RWPE1 (cell line): ENCODE measurements at regions not wholly inside any gene's neighbourhood (a gene's known extent, or its start where the extent isn't known, plus 50 kb on each side); places are given as distances from the start of the nearest gene placed in this dataset.

Experiments used
- CTCF ChIA-PET: fragments of 350-600 bp; sonication (Branson Sonifier 250); formaldehyde crosslinking; extraction: SDS; loops from one replicate; lab custom pipeline; 2021; lab: Yijun Ruan, JAX
- POLR2A ChIA-PET: fragments of 400-600 bp; formaldehyde crosslinking; extraction: SDS; loops from one replicate; lab custom pipeline; 2020; ENCODE audit warnings: antibody characterized with exemption; ENCODE audit not compliant: low non-redundant PET; lab: Yijun Ruan, JAX
- DNase-seq: peaks from one replicate; pipeline ENCODE4 v3.0.0; 2012; ENCODE audit warnings: low spot score
- H3K27ac ChIP-seq: fragments of 450-650 bp; 2 replicates; pipeline ENCODE4 v1.5.1; 2017
- TF ChIP-seq, protein P1 (sequence below): fragments of 450-650 bp; conservative IDR thresholded peaks from 2 replicates; pipeline ENCODE4 v1.5.1; 2017; ENCODE audit warnings: low read depth, mild to moderate bottlenecking

DNA sequence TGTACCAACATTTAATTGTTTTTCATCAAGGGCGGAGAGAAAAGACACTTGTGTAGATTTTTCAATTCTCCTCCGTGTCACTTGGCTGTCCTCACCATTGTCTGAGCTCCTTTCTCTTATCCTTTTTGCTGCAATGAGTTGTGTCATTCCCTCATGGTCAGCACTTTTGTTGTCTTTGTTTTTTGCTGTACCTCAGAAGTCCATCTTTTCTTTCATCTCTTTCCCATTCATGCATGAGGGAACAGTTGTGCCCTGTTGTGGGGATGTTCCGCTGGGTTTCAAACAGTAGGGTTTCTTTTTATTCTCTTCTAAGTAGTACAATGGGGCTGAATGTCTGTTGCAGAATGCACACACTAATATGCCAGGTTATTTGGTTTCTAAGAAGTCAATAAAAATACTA is 222.6 kb downstream of the TM9SF2 start:
- TF ChIP-seq, protein P1, sequence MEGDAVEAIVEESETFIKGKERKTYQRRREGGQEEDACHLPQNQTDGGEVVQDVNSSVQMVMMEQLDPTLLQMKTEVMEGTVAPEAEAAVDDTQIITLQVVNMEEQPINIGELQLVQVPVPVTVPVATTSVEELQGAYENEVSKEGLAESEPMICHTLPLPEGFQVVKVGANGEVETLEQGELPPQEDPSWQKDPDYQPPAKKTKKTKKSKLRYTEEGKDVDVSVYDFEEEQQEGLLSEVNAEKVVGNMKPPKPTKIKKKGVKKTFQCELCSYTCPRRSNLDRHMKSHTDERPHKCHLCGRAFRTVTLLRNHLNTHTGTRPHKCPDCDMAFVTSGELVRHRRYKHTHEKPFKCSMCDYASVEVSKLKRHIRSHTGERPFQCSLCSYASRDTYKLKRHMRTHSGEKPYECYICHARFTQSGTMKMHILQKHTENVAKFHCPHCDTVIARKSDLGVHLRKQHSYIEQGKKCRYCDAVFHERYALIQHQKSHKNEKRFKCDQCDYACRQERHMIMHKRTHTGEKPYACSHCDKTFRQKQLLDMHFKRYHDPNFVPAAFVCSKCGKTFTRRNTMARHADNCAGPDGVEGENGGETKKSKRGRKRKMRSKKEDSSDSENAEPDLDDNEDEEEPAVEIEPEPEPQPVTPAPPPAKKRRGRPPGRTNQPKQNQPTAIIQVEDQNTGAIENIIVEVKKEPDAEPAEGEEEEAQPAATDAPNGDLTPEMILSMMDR = no peak
- CTCF ChIA-PET = no interaction called here
- POLR2A ChIA-PET = no interaction called here
- DNase-seq = no peak
- H3K27ac ChIP-seq = no peak overlapping the region

DNA sequence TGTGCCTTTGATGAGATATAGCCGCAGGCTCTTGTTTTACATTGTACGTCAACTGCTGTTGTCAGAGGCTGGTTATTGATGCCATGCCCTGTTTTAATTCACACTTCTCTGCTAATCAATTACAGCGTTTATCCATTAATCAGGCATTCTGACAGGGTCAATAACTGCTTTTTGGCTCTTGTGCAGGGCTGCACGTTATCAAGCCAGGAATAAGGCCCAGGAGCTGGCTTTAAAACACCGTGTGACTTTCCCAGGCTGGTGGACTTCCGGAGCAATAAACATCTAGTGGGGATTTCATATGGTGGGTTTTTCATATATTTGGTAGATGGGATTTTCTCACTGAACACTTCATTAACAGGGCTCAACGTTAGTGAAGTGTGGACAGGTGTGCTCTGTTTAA is 221.7 kb downstream of the TM9SF2 start:
- ChIA-PET POLR2A (no interaction called here), CTCF (no interaction called here)
- DNase-seq = no peak
- TF ChIP-seq, protein P1 = no peak
- no peak overlapping the region for H3K27ac ChIP-seq

DNA sequence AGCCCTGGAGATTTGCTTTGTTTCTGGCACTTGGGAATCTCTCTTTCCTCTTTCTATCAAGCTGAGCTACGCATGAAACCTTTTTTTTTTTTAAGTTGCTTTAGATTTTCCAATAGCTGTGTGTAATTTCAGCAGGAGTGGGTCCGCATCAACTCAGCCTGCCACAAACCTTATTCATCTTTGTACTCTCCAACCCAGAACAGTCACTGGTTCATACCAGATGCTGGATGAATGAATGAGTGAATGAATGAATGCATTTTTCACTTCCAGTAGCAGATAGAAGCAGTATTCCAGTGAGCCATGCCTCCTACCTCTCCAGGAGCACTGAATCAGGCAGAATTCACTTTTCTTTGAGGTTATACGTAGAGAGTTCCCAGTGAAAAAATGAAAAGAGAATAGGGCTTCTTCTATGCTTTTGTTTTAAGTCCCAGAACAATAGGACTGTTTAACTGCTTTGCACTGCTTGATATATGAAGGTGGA is 221.1 kb downstream of the TM9SF2 start:
- TF ChIP-seq, protein P1 = no peak
- no peak overlapping the region for H3K27ac ChIP-seq
- no peak for DNase-seq
- CTCF ChIA-PET = no interaction called here
- POLR2A ChIA-PET = interaction anchor here (0.6 kb wide), 1 partner anchor 84 kb away, joined by 3 read pairs; no protein-coding TSS in a partner anchor

DNA sequence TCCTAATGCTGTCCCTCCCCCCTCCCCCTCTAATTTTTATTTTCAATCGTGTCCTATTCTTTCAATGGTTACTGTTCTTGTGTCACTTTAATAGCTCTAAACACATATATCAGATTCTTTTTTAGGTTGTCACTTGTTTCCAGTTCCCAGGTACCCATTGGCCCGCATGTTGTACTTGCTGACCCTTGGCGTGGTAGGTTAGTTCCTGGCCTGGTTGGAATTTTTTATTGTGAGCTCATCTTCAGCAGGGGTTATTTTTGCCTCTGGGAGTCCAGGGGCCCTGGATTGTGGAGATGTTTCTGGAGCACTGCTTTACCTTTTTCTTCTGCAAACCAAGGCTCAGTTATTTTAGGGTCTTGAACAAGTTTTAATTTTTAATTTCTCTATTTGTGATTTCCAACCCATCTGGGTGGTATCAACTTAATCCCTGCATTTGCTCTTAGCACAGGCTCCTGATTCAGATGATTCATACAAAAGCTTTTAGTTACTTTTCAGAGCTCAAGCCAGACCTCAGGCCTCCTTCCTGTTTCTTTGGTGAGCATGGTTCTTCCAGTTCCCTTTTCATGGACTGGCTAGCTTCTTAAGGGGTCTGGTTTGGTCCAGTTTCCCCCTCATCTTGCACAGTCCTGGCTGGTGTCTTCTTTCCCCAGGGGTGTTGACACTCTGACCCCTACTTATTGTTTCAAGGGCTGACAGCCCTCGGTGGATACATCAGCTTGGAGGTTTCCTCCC is 220.5 kb downstream of the TM9SF2 start:
- no peak overlapping the region for H3K27ac ChIP-seq
- POLR2A ChIA-PET = interaction anchor here (0.6 kb wide), 1 partner anchor 85 kb away, joined by 3 read pairs; no protein-coding TSS in a partner anchor
- DNase-seq = no peak
- TF ChIP-seq, protein P1 = no peak
- CTCF ChIA-PET = no interaction called here

DNA sequence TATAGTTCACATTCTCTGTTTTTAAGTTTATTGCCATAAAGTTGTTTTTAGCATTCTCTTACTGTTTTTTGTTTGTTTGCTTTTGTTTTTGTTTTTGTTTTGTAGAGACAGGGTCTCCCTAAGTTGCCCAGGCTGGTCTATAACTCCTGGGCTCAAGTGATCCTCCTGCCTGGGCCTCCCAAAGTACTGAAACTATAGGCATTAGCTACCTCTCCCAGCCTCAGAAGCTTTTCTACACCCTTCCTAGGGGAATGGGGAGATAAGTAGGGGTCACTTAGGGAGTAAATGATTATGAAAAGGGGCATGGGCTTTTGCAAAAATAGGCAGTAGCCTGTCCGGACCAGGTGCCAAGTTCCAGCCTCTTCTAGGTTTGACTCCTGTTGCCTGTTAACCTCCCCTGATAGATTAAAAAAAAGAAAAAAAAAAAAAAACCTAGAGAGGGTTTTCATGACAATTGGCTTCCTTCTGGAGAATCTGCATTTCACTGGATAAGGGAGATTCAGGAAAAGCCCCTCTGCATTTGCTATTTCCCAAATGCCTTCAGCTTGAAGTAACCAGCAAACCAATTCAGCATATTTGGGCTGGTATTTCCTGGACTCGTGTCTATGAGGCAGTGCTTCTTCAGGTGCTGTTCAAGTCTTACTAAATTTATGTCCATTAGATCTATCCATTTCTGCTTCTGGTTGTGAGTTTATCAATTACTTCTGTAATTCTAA is 216.8 kb downstream of the TM9SF2 start:
- no peak for DNase-seq
- H3K27ac ChIP-seq = no peak overlapping the region
- POLR2A ChIA-PET = no interaction called here
- TF ChIP-seq, protein P1 = no peak
- CTCF ChIA-PET = interaction anchor here (0.5 kb wide), 1 partner anchor 1502 kb away, joined by 3 read pairs; no protein-coding TSS in a partner anchor

DNA sequence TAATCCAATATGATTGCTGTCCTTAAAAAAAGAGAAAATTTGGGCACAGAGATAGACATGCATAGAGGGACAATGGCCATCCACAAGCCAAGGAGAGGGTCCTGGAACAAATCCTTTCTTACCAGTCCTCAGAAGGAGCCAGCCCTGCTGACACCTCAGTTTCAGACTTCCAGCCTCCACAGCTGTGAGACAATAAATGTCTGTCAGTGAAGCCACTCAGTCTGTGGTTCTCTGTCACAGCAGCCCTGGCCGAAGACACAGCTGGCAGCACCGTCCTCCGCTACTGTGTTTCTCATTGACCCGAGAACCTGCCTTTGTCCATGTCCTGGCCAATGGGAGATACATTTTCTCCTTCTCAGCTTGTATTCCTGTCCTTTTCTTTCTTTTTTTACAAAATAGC is 207.9 kb downstream of the TM9SF2 start:
- no peak for DNase-seq

More for the DNA sequence above, 207.9 kb downstream of the TM9SF2 start:
- POLR2A ChIA-PET = no interaction called here
- CTCF ChIA-PET = no interaction called here
- TF ChIP-seq, protein P1 = no peak
- no peak overlapping the region for H3K27ac ChIP-seq
